ENCODE measurements at regions not wholly inside any gene's neighbourhood (a gene's known extent, or its start where the extent isn't known, plus 50 kb on each side); places are given as distances from the start of the nearest gene placed in this dataset.

GRCh38 chr14:85441909-85442643, 87.9 kb upstream of the FLRT2 start:
- no peak for TF ChIP-seq ZFX (IDR thresholded peaks at IDR 0.05; ENCODE audit: borderline replicate concordance)
- TF ChIP-seq, protein P1, sequence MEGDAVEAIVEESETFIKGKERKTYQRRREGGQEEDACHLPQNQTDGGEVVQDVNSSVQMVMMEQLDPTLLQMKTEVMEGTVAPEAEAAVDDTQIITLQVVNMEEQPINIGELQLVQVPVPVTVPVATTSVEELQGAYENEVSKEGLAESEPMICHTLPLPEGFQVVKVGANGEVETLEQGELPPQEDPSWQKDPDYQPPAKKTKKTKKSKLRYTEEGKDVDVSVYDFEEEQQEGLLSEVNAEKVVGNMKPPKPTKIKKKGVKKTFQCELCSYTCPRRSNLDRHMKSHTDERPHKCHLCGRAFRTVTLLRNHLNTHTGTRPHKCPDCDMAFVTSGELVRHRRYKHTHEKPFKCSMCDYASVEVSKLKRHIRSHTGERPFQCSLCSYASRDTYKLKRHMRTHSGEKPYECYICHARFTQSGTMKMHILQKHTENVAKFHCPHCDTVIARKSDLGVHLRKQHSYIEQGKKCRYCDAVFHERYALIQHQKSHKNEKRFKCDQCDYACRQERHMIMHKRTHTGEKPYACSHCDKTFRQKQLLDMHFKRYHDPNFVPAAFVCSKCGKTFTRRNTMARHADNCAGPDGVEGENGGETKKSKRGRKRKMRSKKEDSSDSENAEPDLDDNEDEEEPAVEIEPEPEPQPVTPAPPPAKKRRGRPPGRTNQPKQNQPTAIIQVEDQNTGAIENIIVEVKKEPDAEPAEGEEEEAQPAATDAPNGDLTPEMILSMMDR (IDR thresholded peaks at IDR 0.05), result no peak
- H3K27ac ChIP-seq, result no peak overlapping the region

- no peak overlapping the region for H3K27ac ChIP-seq
- no peak for TF ChIP-seq ZFX (IDR thresholded peaks at IDR 0.05; ENCODE audit: borderline replicate concordance)
- TF ChIP-seq, protein P1 (IDR thresholded peaks at IDR 0.05), result no peak
Observed at GRCh38 chr14:85442996-85443395, 86.9 kb upstream of the FLRT2 start.

DNA sequence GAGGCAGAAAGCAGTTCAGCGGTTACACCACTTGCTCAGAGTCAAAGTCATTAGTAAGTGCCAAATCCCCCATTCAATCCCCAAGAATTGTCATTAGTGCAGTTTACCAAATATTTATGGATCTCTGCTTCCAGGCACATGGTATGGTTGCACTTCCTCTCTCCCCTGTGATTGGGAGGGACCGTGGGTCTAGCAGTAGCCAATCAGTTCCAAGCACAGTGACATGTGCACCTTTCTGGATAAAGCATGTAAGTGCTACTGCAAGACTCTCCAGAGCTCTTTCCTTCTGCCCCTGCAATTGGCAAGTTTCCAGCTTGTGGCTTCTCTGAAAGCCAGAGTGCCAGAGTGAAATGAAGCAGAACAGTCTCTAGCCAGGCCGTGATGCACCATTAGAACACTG, 85.3 kb upstream of the FLRT2 start:
- no peak overlapping the region for H3K27ac ChIP-seq

DNA sequence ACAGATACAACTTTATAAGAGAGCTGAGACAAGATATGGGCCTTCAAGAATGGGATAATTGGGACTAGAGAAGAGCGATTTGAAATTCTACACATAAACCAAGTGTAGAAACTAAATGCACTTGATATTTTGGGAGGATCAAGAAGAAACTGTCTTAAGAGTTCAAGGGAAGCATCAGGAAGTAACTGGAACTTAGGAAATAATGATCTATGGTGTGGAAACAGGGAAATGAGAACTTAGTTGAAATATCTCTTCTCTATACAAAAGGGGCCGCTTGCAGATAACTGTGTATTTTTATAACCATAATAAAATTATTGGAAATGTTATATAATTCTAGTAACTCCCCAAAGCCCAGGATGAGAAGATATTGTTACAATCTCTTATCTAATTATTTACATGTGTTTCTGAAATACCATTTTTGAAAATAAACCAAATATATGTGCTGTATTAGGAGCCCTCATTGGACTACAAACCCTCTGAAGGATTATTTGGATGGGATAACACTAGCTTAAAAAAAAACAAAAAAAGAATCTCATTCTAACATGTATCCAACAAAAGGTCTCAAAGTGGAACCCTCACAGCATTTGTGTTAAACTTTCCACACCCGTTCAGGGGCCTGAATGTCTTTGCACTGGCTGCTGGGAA, 84.7 kb upstream of the FLRT2 start:
- TF ChIP-seq ZFX (IDR thresholded peaks at IDR 0.05; ENCODE audit: borderline replicate concordance), result no peak
- TF ChIP-seq, protein P1 (IDR thresholded peaks at IDR 0.05), result no peak
- H3K27ac ChIP-seq, result no peak overlapping the region

More for the DNA sequence above, 85.3 kb upstream of the FLRT2 start:
- TF ChIP-seq, protein P1 (IDR thresholded peaks at IDR 0.05), result no peak
- TF ChIP-seq ZFX (IDR thresholded peaks at IDR 0.05; ENCODE audit: borderline replicate concordance), result no peak

DNA sequence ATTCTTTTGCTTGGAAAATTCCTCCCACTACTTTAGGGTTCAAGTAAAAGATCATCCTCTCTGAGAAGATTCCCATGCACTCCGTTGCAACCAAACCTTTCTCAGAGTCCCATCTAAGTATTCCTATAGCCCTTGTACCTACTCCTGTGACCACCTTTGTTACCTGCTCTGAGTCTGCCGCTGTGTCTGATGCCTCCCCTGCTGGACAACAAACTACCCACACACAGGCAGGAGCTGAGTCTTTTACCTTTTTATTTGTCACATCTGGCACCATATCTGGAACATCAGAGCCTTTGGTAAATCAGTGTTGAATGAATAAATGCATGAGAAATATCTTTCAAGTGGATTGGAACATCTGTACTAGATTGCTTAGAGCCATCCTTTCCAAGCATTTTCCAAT, 82.1 kb upstream of the FLRT2 start:
- TF ChIP-seq, protein P1 (IDR thresholded peaks at IDR 0.05), result no peak
- H3K27ac ChIP-seq, result no peak overlapping the region

- no peak for TF ChIP-seq ZFX (IDR thresholded peaks at IDR 0.05; ENCODE audit: borderline replicate concordance)
- TF ChIP-seq, protein P1 (IDR thresholded peaks at IDR 0.05), result no peak
- H3K27ac ChIP-seq, result no peak overlapping the region
Observed at GRCh38 chr14:85451421-85451820, 78.5 kb upstream of the FLRT2 start.

Data from 22Rv1 (cell line).